Liver (tissue), 7 donors: ENCODE measurements at regions not wholly inside any gene's neighbourhood (a gene's known extent, or its start where the extent isn't known, plus 50 kb on each side); places are given as distances from the start of the nearest gene placed in this dataset.

Source experiments
- DNase-seq: peaks from one replicate; pipeline ENCODE4 v3.0.0-alpha.2; 2017; ENCODE audit warnings: low spot score
- H3K27ac ChIP-seq, 2 donors: one replicate each; pipeline ENCODE4 v1.7.0; 2013; ENCODE audit warnings: inconsistent platforms in 2 of 2, low read length in 2 of 2, control low read depth in 1 of 2, low read depth in 1 of 2, mild to moderate bottlenecking in 1 of 2
- H3K27me3 ChIP-seq, 4 donors: one replicate each; pipeline versions ENCODE4 v1.6.1 to v1.7.0; 2013; ENCODE audit warnings: low read length in 3 of 4, inconsistent platforms in 1 of 4, mild to moderate bottlenecking in 1 of 4, moderate library complexity in 1 of 4; ENCODE audit not compliant: control insufficient read depth in 4 of 4, insufficient read depth in 4 of 4
- H3K36me3 ChIP-seq, 4 donors: one replicate each; pipeline versions ENCODE4 v1.6.1 to v1.7.0; 2013; ENCODE audit warnings: low read length in 3 of 4, mild to moderate bottlenecking in 3 of 4, low read depth in 1 of 4, moderate library complexity in 1 of 4; ENCODE audit not compliant: control insufficient read depth in 4 of 4, insufficient read depth in 3 of 4
- H3K4me1 ChIP-seq, 4 donors: one replicate each; pipeline versions ENCODE4 v1.6.1 to v1.7.0; 2013; ENCODE audit warnings: low read length in 3 of 4, mild to moderate bottlenecking in 3 of 4, moderate library complexity in 1 of 4; ENCODE audit not compliant: control insufficient read depth in 4 of 4, insufficient read depth in 4 of 4
- H3K4me3 ChIP-seq, 3 donors: one replicate each; pipeline versions ENCODE4 v1.6.1 to v1.7.0; 2013; ENCODE audit warnings: low read length in 3 of 3, control low read depth in 1 of 3, low read depth in 1 of 3, mild to moderate bottlenecking in 1 of 3
- H3K9ac ChIP-seq, 2 donors: one replicate each; pipeline ENCODE4 v1.7.0; 2013; ENCODE audit warnings: low read length in 2 of 2, mild to moderate bottlenecking in 2 of 2, moderate library complexity in 2 of 2, control low read depth in 1 of 2, low read depth in 1 of 2
- H3K9me3 ChIP-seq, 4 donors: one replicate each; pipeline versions ENCODE4 v1.6.1 to v1.7.0; 2013; ENCODE audit warnings: low read length in 3 of 4; ENCODE audit not compliant: control insufficient read depth in 4 of 4
- EGR1 ChIP-seq, 2 donors: IDR thresholded peaks; 2 replicates each; pipeline ENCODE4 v1.6.1; 2016 to 2018; ENCODE audit warnings: antibody characterized with exemption in 2 of 2, low read depth in 2 of 2
- FOXA1 ChIP-seq: IDR thresholded peaks from 2 replicates; pipeline ENCODE4 v1.6.1; 2016; ENCODE audit warnings: antibody characterized with exemption
- FOXA2 ChIP-seq: IDR thresholded peaks from 2 replicates; pipeline ENCODE4 v1.6.1; 2016; ENCODE audit warnings: antibody characterized with exemption
- GABPA ChIP-seq, 2 donors: IDR thresholded peaks in 1 of 2; conservative IDR thresholded peaks in 1 of 2; 2 replicates each; pipeline ENCODE4 v1.6.1; 2016; ENCODE audit warnings: antibody characterized with exemption in 2 of 2, mild to moderate bottlenecking in 1 of 2, moderate library complexity in 1 of 2
- HNF4A ChIP-seq, 2 donors: conservative IDR thresholded peaks; 2 replicates each; pipeline ENCODE4 v1.6.1; 2016; ENCODE audit warnings: antibody characterized with exemption in 2 of 2, mild to moderate bottlenecking in 2 of 2
- HNF4G ChIP-seq: IDR thresholded peaks from 2 replicates; pipeline ENCODE4 v1.6.1; 2016; ENCODE audit warnings: antibody characterized with exemption
- JUND ChIP-seq, 2 donors: IDR thresholded peaks; 2 replicates each; pipeline ENCODE4 v1.6.1; 2016; ENCODE audit warnings: antibody characterized with exemption in 2 of 2
- NR2F2 ChIP-seq: IDR thresholded peaks from 2 replicates; pipeline ENCODE4 v1.6.1; 2016; ENCODE audit warnings: antibody characterized with exemption
- RAD21 ChIP-seq, 2 donors: IDR thresholded peaks; 2 replicates each; pipeline ENCODE4 v1.6.1; 2016; ENCODE audit warnings: antibody characterized with exemption in 2 of 2, mild to moderate bottlenecking in 2 of 2
- SP1 ChIP-seq: IDR thresholded peaks from 2 replicates; pipeline ENCODE4 v1.6.1; 2018; ENCODE audit warnings: antibody characterized with exemption, mild to moderate bottlenecking
- TAF1 ChIP-seq: conservative IDR thresholded peaks from 2 replicates; pipeline ENCODE4 v1.6.1; 2016; ENCODE audit warnings: antibody characterized with exemption, mild to moderate bottlenecking
- YY1 ChIP-seq: IDR thresholded peaks from 2 replicates; pipeline ENCODE4 v1.6.1; 2016; ENCODE audit warnings: antibody characterized with exemption, mild to moderate bottlenecking
- ZBTB33 ChIP-seq: IDR thresholded peaks from 2 replicates; pipeline ENCODE4 v1.6.1; 2016; ENCODE audit warnings: antibody characterized with exemption
- WGBS: extraction: QIAGEN DNeasy Blood & Tissue Kit; methylation state at CpG from one replicate; pipeline ENCODE4 v1.1.7; 2013; 5-methylcytosine and 5-hydroxymethylcytosine counted together
- TF ChIP-seq, protein P1 (sequence below): IDR thresholded peaks from 2 replicates; pipeline ENCODE4 v1.6.1; 2016; ENCODE audit warnings: antibody characterized with exemption, mild to moderate bottlenecking
- donor health status: healthy.
- donor health status: healthy.
- donor health status: healthy.
- donor health status: healthy.

- TF ChIP-seq SP1 (no peak), NR2F2 (no peak), HNF4G (no peak), HNF4A (conservative IDR thresholded peaks at IDR 0.05) (no peak), FOXA1 (no peak), ZBTB33 (no peak), JUND (IDR thresholded peaks at IDR 0.05) (no peak), GABPA (IDR thresholded peaks at IDR 0.05 in 1 of 2, conservative IDR thresholded peaks at IDR 0.05 in 1 of 2) (no peak), FOXA2 (no peak), RAD21 (IDR thresholded peaks at IDR 0.05) (no peak), YY1 (no peak), TAF1 (no peak), EGR1 (IDR thresholded peaks at IDR 0.05; ENCODE audit: low read depth in 2 of 2) (no peak)
- TF ChIP-seq, protein P1, sequence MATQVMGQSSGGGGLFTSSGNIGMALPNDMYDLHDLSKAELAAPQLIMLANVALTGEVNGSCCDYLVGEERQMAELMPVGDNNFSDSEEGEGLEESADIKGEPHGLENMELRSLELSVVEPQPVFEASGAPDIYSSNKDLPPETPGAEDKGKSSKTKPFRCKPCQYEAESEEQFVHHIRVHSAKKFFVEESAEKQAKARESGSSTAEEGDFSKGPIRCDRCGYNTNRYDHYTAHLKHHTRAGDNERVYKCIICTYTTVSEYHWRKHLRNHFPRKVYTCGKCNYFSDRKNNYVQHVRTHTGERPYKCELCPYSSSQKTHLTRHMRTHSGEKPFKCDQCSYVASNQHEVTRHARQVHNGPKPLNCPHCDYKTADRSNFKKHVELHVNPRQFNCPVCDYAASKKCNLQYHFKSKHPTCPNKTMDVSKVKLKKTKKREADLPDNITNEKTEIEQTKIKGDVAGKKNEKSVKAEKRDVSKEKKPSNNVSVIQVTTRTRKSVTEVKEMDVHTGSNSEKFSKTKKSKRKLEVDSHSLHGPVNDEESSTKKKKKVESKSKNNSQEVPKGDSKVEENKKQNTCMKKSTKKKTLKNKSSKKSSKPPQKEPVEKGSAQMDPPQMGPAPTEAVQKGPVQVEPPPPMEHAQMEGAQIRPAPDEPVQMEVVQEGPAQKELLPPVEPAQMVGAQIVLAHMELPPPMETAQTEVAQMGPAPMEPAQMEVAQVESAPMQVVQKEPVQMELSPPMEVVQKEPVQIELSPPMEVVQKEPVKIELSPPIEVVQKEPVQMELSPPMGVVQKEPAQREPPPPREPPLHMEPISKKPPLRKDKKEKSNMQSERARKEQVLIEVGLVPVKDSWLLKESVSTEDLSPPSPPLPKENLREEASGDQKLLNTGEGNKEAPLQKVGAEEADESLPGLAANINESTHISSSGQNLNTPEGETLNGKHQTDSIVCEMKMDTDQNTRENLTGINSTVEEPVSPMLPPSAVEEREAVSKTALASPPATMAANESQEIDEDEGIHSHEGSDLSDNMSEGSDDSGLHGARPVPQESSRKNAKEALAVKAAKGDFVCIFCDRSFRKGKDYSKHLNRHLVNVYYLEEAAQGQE, result no peak
- Histone ChIP-seq H3K9me3 (no peaks in the 10 kb centered on the region), H3K36me3 (no peaks in the 10 kb centered on the region), H3K27ac (no peak overlapping the region), H3K27me3 (peaks cover 0 to 8% (median 2%) of the 10 kb centered on the region in 4 donors), H3K4me1 (no peaks in the 10 kb centered on the region), H3K9ac (no peak overlapping the region), H3K4me3 (no peak overlapping the region)
- DNase-seq, result no peak
- WGBS, result 84% methylated on average over 1 of the region's 1 CpG
Observed at GRCh38 chr16:17793354-17793753, 322.6 kb upstream of the XYLT1 start.

DNA sequence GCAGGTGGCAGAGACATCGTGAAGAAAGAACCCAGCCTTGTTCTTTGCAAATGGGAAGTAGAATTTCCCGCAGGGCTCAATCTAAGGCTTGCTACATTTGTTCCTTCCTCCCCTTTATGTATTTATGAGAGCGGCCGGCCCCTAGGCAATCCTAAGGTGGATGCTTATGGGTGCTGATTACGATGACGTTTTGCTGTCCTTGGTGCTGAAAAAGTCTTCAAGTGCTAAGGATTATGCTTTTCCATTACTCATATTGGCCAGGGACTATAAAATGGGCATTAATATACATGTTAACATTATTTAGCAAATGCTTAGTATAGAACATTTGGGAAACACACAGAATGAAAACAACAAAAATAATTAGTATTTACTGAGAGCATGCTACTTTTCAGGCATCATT, 313.3 kb upstream of the XYLT1 start:
- Histone ChIP-seq H3K9me3 (no peaks in the 10 kb centered on the region), H3K4me3 (no peak overlapping the region), H3K36me3 (no peaks in the 10 kb centered on the region), H3K27ac (no peak overlapping the region), H3K27me3 (peaks cover 0 to 4% (median 1%) of the 10 kb centered on the region in 4 donors), H3K9ac (no peak overlapping the region), H3K4me1 (no peaks in the 10 kb centered on the region)
- no peak for DNase-seq
- TF ChIP-seq HNF4A (conservative IDR thresholded peaks at IDR 0.05), result no peak
- TF ChIP-seq, protein P1, result peak; percentile 97
- WGBS, result 19% methylated on average over 6 of the region's 6 CpGs
